HAP-1 (cell line): ENCODE measurements at regions not wholly inside any gene's neighbourhood (a gene's known extent, or its start where the extent isn't known, plus 50 kb on each side); places are given as distances from the start of the nearest gene placed in this dataset.
A peak's percentile ranks its signal among the peaks of the same experiment; 100 is the strongest.

Experiments
- DNase-seq, 2 experiments: peaks; one replicate each; pipeline ENCODE4 v3.0.0-alpha.2; 2016 to 2020; ENCODE audit warnings: low spot score in 2 of 2
- H3K27me3 ChIP-seq: fragments of 250-450 bp; sonication (Bioruptor Pico); 2 replicates; pipeline ENCODE4 v1.5.1; 2020; ENCODE audit warnings: low read depth, mild to moderate bottlenecking, moderate library complexity
- H3K36me3 ChIP-seq: fragments of 250-450 bp; sonication (Bioruptor Pico); replicated peaks from 2 replicates; pipeline ENCODE4 v1.5.1; 2020; ENCODE audit warnings: mild to moderate bottlenecking
- H3K4me1 ChIP-seq: fragments of 250-450 bp; sonication (Bioruptor Pico); 2 replicates; pipeline ENCODE4 v1.5.1; 2020; ENCODE audit warnings: mild to moderate bottlenecking
- H3K4me3 ChIP-seq: fragments of 250-450 bp; sonication (Bioruptor Pico); 2 replicates; pipeline ENCODE4 v1.5.1; 2020; ENCODE audit warnings: mild to moderate bottlenecking, moderate library complexity
- H3K9me3 ChIP-seq: fragments of 250-450 bp; sonication (Bioruptor Pico); 2 replicates; pipeline ENCODE4 v1.5.1; 2020; ENCODE audit warnings: mild to moderate bottlenecking, moderate library complexity
- in situ Hi-C: fragments of 300-500 bp; cut with MboI; formaldehyde crosslinking; loops from 3 replicates; pipeline ENCODE4 v1.14.3; 2020; ENCODE audit warnings: low sequenced_read_pairs, inconsistent platforms, mixed read lengths

- H3K36me3 ChIP-seq = no peaks in the 10 kb centered on the region
- H3K27me3 ChIP-seq = no peaks in the 10 kb centered on the region; the same call in 1 of the 2 replicates
- no peaks in the 10 kb centered on the region for H3K4me1 ChIP-seq
- no peaks in the 10 kb centered on the region for H3K9me3 ChIP-seq
- H3K4me3 ChIP-seq = no peak overlapping the region
- no peak for DNase-seq
- in situ Hi-C loops = no loop called here
Measured at GRCh38 chr12:92051441-92051840, 94.2 kb downstream of the BTG1 start.

- H3K9me3 ChIP-seq = no peaks in the 10 kb centered on the region
- DNase-seq = no peak
- no peaks in the 10 kb centered on the region for H3K27me3 ChIP-seq
- H3K4me1 ChIP-seq = no peaks in the 10 kb centered on the region
- in situ Hi-C loops = no loop called here
- H3K4me3 ChIP-seq = no peak overlapping the region
- H3K36me3 ChIP-seq = no peaks in the 10 kb centered on the region
Measured at GRCh38 chr12:92049403-92049802, 96.2 kb downstream of the BTG1 start.

- Histone ChIP-seq H3K4me3 (no peak overlapping the region), H3K36me3 (no peaks in the 10 kb centered on the region), H3K27me3 (no peaks in the 10 kb centered on the region), H3K9me3 (no peaks in the 10 kb centered on the region), H3K4me1 (no peaks in the 10 kb centered on the region)
- in situ Hi-C loops = no loop called here
- no peak for DNase-seq
Measured at GRCh38 chr12:92047393-92047826, 98.2 kb downstream of the BTG1 start.

- Histone ChIP-seq H3K4me1 (no peaks in the 10 kb centered on the region), H3K27me3 (no peaks in the 10 kb centered on the region), H3K9me3 (no peaks in the 10 kb centered on the region), H3K36me3 (no peaks in the 10 kb centered on the region), H3K4me3 (no peak overlapping the region)
- no peak for DNase-seq
- in situ Hi-C loops = no loop called here
Measured at GRCh38 chr12:92046557-92047392, 98.9 kb downstream of the BTG1 start.

- in situ Hi-C loops = no loop called here
- no peak overlapping the region for H3K4me3 ChIP-seq
Measured at GRCh38 chr12:92045852-92046251, 99.8 kb downstream of the BTG1 start.

GRCh38 chr12:92044435-92044834 lies 101.2 kb downstream of the BTG1 start:
- no peaks in the 10 kb centered on the region for H3K27me3 ChIP-seq
- peaks cover 14% of the 10 kb centered on the region for H3K4me1 ChIP-seq
- DNase-seq = no peak
- H3K9me3 ChIP-seq = no peaks in the 10 kb centered on the region
- in situ Hi-C loops = no loop called here
- no peak overlapping the region for H3K4me3 ChIP-seq
- H3K36me3 ChIP-seq = no peaks in the 10 kb centered on the region

More at GRCh38 chr12:92045852-92046251, 99.8 kb downstream of the BTG1 start:
- DNase-seq = no peak
- Histone ChIP-seq H3K4me1 (peaks cover 4% of the 10 kb centered on the region; the same call in 1 of the 2 replicates), H3K27me3 (no peaks in the 10 kb centered on the region), H3K9me3 (no peaks in the 10 kb centered on the region), H3K36me3 (no peaks in the 10 kb centered on the region)

GRCh38 chr12:92042791-92043531 lies 102.7 kb downstream of the BTG1 start:
- no peaks in the 10 kb centered on the region for H3K36me3 ChIP-seq
- peaks cover 25% of the 10 kb centered on the region for H3K4me1 ChIP-seq
- in situ Hi-C loops = no loop called here
- no peaks in the 10 kb centered on the region for H3K9me3 ChIP-seq
- H3K27me3 ChIP-seq = no peaks in the 10 kb centered on the region
- DNase-seq = no peak
- no peak overlapping the region for H3K4me3 ChIP-seq

- in situ Hi-C loops = no loop called here
- Histone ChIP-seq H3K36me3 (no peaks in the 10 kb centered on the region), H3K4me3 (no peak overlapping the region), H3K4me1 (peaks cover 25% of the 10 kb centered on the region), H3K9me3 (no peaks in the 10 kb centered on the region), H3K27me3 (no peaks in the 10 kb centered on the region)
- no peak for DNase-seq
Measured at GRCh38 chr12:92041742-92042141, 103.9 kb downstream of the BTG1 start.

GRCh38 chr12:92039046-92039445 lies 106.6 kb downstream of the BTG1 start:
- in situ Hi-C loops = no loop called here
- Histone ChIP-seq H3K36me3 (no peaks in the 10 kb centered on the region), H3K27me3 (no peaks in the 10 kb centered on the region), H3K9me3 (no peaks in the 10 kb centered on the region), H3K4me3 (no peak overlapping the region), H3K4me1 (peaks cover 32% of the 10 kb centered on the region)
- DNase-seq = peak; percentile 66 to 97

- no peaks in the 10 kb centered on the region for H3K9me3 ChIP-seq
- no peak overlapping the region for H3K4me3 ChIP-seq
- no peaks in the 10 kb centered on the region for H3K36me3 ChIP-seq
- DNase-seq = no peak
- peaks cover 32% of the 10 kb centered on the region for H3K4me1 ChIP-seq
- no peaks in the 10 kb centered on the region for H3K27me3 ChIP-seq
- in situ Hi-C loops = no loop called here
Measured at GRCh38 chr12:92038476-92038875, 107.2 kb downstream of the BTG1 start.

GRCh38 chr12:92036771-92037453 lies 108.7 kb downstream of the BTG1 start:
- H3K9me3 ChIP-seq = no peaks in the 10 kb centered on the region
- in situ Hi-C loops = no loop called here
- H3K36me3 ChIP-seq = no peaks in the 10 kb centered on the region
- no peak overlapping the region for H3K4me3 ChIP-seq
- H3K4me1 ChIP-seq = peaks cover 32% of the 10 kb centered on the region
- H3K27me3 ChIP-seq = no peaks in the 10 kb centered on the region
- DNase-seq = no peak

GRCh38 chr12:92036061-92036620 lies 109.5 kb downstream of the BTG1 start:
- in situ Hi-C loops = no loop called here
- Histone ChIP-seq H3K4me3 (no peak overlapping the region), H3K36me3 (no peaks in the 10 kb centered on the region), H3K9me3 (no peaks in the 10 kb centered on the region), H3K4me1 (peaks cover 30% of the 10 kb centered on the region), H3K27me3 (no peaks in the 10 kb centered on the region)
- DNase-seq = no peak

- no peaks in the 10 kb centered on the region for H3K9me3 ChIP-seq
- H3K27me3 ChIP-seq = no peaks in the 10 kb centered on the region
- H3K4me1 ChIP-seq = peaks cover 25% of the 10 kb centered on the region
- H3K36me3 ChIP-seq = no peaks in the 10 kb centered on the region
- no peak for DNase-seq
- in situ Hi-C loops = no loop called here
- no peak overlapping the region for H3K4me3 ChIP-seq
Measured at GRCh38 chr12:92035477-92035876, 110.2 kb downstream of the BTG1 start.
